Bone marrow (tissue), 2 donors: ENCODE measurements at regions not wholly inside any gene's neighbourhood (a gene's known extent, or its start where the extent isn't known, plus 50 kb on each side); places are given as distances from the start of the nearest gene placed in this dataset.
A peak's percentile ranks its signal among the peaks of the same experiment; 100 is the strongest.
"Not testable (repeated sequence)": the region's sequence is repeated elsewhere in the genome, so short reads cannot be mapped to it uniquely, and the experiment has no call there.

Source experiments
- DNase-seq, 2 donors: peaks; one replicate each; lab custom pipeline; 2025; lab: John Stamatoyannopoulos, UW

DNA sequence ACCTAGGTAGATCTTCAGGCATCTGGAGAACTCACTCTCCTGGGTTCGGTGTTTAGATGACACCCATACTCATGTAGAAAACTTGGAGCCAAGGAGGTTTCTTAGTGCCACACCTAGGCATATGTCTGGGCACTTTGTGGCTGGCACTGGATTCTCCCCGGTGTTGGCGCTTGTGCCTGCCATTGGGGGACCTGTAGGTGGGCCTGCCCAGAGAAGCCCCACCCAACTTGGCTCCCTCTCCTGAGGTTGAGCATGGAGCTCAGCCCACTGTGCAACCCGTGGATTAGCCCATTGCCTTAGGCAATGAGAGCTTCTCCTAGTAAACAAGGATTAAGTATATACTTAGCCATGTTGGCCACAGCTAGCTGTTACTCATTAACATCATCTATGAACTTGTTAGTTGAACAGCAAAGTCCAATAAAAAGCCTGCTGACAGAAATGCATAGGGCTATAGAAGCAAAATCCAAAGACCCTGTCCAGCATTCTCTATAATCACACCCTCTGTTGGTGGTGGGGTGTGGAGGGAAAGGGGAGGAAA, 335.5 kb upstream of the CHORDC1 start:
- no peak for DNase-seq

DNA sequence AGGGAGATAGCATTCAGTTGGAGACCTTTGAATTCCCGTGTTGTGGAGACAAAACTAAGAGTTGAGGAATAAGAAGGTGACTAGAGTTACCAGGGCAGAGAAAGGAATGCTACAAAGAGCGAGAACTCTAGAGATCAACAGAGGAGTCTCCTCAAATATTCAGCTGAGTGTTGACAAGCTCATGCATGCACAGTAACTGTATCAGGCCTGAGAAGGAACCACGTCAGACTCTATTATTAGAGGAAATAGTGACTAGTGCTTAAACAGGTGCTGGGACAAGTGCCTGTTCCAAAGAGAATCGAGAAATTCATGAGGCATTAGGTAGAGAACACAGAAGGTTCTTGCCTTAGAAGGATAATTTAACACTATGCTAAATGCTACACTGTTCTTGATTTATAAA, 333.8 kb upstream of the CHORDC1 start:
- no peak for DNase-seq

DNA sequence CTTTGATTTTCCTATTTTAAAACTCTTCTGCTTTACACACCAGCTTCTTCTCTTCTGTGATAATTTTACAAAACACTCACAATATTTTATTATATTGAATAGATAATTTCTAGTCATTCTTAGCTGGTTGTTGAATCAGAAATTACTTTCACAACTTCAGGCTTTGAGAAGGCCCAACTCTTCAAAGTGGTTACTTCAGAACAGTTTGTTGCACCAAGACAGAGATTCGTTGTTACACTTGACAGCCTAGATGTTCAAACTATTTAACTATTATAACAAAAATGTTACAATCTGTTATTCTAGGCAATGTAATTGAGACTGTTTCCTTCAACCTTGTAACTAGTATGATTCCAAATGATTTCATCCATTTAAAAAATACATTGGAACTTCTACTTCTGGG, 333.2 kb upstream of the CHORDC1 start:
- DNase-seq = no peak

DNA sequence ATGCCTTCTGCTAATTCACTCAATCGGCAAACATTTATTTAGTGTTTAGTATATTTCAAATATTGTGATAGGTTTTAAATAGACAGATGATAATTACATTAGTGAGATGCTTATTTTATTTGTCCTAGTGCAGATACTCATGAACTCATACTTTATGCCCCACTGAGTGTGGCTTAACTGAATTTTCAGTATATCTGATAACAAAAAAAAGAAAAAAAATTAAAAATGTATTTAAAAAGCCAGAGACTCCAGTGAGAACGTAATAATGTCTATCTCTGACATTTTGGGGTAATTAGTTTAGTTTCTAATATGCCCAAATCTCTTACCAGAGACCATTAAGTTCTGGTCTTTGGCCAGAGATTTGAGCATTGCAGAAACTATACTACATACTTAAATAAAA, 332.6 kb upstream of the CHORDC1 start:
- no peak for DNase-seq

DNA sequence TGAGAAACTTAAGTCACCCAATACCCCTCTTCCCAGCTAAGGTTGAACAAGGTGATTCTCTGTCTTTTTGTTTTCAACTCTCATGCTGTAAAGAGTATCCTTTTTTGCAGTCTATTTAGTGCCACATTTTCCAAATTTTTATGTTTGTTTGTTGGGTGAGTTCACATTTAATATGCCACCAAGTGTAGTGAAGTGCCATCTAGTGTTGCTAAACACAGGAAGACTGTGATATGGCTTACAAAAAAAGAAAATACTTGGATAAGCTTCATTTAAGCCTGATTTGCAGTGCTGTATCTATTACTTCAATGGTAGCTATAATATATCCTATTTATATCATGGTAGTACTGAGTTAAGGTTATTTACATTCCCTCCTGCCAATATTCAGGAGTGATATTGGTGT, 319.2 kb upstream of the CHORDC1 start:
- DNase-seq = no peak

DNA sequence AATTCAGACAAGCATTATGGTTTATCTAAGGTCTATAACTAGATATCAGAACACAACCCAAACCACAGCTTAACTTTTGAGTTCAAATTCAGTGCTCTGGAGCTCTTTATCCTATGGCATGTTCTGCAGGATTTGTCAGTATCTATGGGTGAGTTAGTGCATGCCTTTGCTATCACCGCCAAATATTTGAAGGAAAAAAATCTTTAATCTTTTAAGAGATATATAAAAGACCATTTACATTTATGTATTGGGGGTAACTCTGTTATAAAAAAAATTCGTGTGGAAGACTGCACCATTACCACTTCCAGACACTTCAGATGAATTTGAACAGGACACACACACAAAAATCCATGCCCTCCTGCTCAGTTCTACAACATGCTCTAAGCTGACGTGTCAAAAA, 313.5 kb upstream of the CHORDC1 start:
- DNase-seq = no peak

DNA sequence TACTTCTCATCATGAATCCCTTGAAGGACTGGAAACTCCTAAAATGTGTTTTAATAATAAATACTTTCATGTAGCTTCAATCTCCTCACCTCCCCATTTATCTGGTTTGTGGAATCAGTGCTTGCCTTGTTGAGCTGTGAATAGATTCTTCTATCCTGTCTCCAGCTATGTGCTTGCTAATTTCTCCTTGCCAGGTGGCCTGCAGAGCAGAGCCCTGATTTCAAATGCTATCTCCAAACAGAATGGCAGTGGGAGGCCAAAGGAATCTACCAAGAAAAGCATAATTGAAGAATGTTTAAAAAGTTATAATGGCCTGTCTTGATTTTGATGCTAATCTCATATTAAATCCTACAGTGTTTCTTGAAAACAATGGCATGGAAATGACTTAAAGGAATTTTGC, 309.3 kb upstream of the CHORDC1 start:
- DNase-seq = no peak

DNA sequence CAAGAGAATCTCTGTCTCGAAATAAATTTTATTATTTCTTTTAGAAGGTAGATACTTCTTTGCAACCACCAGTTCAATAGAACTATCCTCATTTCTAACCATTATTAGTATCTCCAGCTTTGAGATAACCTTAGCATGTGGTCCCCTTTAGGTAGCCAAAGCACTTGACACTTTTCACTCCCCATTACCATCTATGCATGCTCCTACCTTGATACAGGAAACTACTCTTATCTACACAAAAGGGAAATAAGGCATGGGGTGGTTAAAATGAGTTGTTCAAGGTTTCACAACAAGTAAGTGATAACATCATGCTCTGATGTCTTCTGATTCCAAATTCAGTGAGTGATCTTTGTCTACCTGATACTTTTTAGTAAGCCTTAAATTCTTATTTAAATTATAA, 308.2 kb upstream of the CHORDC1 start:
- no peak for DNase-seq

DNA sequence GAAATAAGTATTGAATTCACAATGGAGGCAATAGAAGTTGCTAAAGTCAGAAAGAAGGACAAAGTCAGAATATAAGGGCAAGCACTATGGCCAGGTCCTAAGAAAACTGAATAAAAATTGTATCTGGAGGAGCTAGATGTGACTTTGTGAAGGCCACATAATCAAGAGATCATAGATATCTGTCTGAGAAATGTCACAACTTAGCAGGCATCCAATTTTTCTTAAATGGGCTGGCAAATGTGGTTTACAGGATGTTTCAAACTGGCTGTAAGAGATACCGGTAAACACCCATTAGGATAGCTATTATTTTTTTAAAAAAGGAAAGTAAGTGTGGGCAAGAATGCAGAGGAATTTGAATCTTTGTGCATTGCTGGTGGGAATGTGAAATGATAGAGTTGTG, 303.1 kb upstream of the CHORDC1 start:
- no peak for DNase-seq

DNA sequence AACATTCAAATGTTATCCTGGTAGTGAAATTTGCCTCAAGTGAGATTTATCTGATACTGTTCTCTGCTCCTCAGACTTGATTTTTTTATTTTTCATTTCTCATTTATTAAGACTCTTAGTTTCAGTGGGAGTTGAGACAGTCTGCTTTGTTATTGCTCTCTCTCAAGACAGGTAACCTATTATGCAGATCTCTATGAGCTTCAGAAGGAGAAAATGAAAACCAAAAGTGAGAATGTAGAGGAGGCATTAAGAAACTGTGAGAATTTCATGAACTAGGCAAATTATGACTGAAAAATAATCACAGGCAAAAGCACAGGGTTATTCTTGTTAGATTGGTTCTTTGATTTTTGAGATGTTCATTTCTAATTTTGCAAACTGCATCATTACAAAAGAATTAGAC, 290.0 kb upstream of the CHORDC1 start:
- DNase-seq = no peak

DNA sequence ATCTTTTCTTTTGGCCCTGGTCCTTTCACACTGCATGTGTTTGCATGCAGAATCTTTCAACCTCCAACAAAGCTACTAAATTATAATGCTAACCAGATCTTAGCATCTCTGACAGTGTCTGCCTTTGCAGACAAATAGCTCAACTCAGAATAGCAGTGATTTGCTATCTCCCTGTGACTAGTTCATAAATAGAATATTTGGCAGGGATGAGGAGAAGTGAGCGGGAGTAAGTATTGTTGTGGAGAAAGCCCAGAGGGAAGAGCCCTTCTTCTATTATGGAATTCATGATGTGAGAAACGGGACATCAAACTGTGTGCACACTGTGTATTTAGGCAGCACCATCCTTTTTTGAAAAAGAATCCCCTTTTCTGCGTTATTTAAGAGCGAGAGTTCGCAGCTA, 288.0 kb upstream of the CHORDC1 start:
- DNase-seq = no peak

DNA sequence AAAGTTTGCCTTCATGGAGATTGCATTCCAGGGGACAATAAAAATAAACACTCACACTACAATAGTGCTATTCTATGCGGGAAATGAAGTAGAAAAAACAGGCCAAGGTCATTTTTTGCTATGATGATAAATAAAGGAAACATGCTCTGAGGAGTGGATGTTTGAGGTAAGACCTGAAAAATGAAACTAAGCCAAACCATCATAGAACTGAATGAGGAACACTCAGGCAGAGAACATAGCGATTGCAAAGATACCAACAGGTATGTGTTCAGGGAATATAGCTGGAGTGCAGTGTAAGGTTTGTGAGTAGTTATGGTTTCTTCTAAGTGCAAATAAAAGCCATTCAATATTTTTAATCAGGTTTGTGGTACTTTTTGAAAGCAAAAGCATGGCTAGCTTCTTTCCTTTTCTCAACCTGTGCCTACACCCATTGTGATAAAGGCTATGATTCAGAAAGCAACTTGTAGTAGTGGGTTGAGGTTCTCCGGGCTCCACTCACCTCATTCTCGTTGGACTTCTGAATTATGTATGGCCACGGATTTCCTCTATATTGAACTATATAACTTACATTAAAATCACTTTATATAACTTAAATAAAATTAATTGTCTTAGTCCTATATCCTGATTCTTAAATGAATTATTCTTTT, 278.2 kb upstream of the CHORDC1 start:
- DNase-seq = no peak

DNA sequence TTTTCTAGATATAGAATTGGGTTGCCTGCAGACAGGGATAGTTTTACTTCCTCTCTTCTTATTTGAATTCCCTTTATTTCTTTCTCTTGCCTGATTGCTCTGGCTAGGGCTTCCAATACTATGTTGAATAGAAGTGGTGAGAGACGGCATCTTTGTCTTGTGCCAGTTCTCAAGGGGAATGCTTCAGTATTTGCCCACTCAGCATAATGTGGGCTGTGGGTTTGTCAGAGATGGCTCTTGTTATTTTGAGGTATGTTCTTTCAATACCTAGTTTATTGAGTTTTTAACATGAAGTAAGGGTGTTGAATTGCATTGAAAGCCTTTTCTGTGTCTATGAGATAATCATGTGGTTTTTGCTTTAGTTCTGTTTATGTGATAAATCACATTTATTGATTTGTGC, 273.9 kb upstream of the CHORDC1 start:
- DNase-seq = no peak

DNA sequence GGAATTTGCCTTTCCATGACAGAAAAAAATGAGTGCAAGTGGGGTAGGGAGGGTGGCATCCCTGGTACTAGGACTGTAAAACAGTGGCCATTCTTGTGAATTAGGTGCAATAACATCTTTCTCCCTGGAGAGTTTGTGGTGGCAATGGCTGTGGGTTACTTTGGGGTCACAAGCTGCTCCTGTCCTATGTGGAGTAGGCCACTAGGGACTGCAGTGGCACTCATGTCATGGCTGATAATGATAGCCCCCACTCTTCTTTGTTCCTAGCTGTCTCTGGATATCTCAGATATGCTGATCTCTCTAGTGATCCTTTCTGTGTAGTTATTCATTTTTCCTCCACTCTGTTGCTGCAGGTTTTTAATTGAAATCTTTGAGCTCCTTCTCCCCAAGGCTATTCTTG, 270.5 kb upstream of the CHORDC1 start:
- no peak for DNase-seq

DNA sequence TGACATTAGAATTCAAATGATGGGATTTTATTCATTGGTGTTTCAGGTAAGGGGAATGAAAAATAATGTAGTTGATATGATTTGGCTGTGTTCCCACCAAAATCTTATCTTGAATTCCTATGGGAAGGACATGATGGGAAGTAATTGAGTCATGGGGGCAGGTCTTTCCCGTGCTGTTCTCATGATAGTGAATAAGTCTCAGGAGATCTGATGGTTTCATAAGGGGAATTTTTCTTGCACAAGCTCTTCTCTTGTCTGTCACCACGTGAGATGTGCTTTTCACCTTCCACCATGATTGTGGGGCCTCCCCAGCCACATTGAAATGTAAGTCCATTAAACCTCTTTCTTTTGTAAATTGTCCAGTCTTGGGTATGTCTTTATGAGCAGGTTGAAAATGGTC, 268.6 kb upstream of the CHORDC1 start:
- no peak for DNase-seq

DNA sequence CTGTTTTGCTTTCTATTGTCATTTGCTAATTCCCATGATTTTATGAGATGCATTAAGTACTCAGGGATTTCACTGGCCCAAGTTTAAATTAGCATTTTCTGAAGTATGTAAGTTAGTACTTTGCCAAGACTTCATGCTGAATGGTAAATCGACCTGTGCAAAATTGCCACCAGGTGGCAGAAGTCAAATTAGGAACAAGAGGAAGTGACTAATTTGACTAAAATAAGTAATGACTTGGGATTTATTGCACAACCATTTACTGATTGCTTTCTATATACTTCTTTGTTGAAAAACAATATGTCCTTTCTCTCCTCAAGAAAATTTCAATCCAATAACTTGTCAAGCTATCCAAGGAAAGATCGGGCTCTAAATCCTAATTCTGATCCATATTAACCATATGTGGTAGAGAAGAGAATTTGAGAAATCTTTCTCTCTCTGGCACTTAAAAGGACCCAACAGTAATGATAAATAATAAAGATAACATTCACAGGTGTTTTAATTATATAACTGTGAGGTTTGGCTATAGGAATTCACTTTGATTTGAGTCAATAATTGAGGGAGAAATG, 253.7 kb upstream of the CHORDC1 start:
- DNase-seq = peak in 1 of 2 donors; percentile 14

DNA sequence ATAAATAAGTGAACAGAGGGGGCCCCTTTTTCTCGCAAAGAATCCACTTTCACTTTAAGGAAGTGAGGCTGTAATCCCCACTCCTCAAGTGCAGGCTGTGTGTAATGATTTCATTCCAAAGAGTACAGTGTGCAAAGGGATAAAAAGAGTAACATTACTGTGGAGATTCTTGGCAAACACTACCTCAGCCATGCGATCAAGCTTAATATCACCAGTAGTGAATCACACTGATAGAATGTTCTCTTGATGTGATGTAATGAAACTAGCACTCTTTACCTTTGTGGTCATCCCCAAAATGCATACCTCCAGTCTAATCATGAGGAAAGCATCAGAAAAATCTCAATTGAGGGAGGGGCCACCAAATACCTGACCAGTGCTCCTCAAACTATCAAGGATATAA, 246.1 kb upstream of the CHORDC1 start:
- no peak for DNase-seq

DNA sequence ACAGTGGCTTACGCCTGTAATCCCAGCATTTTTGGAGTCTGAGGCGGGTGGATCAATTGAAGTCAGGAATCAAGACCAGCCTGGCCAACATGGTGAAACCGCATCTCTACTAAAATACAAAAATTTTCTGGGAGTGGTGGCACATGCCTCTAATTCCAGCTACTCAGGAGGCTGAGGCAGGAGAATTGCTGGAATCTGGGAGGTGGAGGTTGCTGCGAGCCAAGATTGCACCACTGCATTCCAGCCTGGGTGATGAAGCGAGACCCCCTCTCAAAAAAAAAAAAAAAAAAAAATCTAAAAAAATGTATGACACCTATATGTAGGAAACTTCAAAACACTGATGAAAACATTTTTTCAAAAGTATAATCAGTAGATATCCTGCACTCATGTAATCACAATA, 242.7 kb upstream of the CHORDC1 start:
- DNase-seq = no peak

DNA sequence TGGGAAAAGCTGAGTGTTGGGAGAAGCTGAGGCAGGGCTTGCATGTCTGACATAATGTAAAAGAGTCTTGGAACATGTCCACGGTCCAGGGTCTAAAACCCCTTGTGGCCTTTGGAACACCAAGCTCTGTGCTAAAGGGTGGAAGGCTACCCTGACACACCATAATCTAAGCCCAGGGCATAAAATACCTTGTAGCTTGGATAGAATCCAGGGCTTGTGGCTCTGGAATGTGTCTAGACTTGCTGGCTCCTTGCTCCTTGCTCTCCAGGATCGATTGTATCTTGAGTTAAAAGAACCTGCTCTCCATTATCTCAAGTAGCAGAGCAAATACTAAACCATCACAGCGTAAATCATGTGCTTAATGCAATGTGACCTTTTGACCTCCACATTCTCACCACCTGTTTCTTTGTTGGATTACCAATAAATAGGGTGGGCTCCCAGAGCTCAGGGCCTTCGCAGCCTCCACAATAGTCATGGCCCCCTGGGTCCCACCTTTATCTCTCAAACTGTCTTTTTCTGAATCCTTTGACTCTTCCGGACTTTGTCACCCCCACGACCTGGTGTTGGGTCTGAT, 232.6 kb upstream of the CHORDC1 start:
- DNase-seq = not testable (repeated sequence)

DNA sequence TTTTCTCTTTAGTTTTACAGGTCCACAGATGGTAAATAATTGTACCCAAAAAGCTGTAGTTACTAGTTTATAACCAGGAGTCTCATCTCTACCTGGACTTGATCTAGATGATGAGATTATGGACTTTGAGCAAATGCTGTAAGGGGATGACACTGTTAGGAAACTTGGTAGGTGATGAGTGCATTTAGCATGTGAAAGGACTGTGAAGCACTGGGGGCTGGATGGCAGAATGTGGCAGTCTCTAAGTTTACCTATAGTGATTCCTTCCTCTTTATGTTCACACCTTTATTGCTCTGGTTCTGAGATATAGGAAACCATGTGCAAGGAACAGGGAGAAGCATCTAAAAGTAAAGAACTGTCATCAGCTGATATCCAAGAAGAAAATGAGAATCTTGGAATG, 230.7 kb upstream of the CHORDC1 start:
- no peak for DNase-seq

DNA sequence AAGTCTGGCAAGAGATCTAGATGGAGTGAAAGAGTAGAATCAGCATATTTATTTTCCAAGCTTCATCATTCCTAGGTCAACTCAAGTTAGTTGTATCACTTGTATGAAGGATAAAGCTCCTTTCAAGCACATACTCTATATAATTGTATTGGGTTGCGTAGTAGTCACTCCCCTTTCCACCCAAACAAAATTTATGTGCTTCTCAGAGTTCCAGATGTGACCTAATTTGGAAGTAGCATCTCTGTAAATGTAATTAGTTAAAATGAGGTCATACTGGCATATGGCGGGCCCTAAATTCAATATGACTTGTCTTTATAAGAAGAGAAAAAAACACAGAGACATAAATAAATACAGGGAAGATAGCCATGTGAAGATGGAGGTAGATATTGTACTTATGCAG, 226.8 kb upstream of the CHORDC1 start:
- DNase-seq = no peak

DNA sequence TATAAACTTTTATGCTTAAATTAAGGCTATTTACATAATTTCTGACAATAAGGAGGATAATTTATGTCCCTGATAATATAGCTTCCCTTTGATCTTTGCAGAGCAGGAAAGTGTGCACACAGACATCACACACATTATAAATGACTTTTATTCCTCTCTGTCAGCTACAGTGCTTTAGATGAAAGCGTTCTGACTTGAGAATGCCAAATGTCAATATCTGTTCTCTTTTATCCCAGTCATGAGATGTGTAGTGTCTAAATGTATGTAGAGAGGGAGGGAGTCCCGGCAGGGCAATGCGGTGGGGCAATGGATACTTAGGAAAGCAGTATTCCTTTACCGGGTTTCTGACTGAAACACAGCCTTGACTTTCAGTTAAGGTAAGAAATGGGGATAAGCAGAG, 225.4 kb upstream of the CHORDC1 start:
- no peak for DNase-seq

DNA sequence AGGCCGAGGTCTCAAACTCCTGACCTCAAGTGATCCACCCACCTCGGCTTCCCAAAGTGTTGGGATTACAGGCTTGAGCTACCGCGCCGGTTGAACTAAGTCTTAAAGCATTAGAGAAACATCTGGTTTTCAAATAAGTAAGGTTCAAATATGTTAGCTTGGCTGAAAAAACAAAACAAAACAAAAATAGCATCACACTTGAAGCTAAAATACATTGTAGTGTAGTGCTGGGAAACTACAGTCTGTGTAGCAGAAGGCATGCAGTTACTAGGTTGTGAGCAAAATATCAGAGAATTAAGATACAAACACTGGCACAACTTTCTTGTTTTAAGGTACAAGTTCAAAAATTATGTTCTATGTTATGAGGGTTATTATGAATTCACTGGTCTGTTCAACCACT, 224.8 kb upstream of the CHORDC1 start:
- no peak for DNase-seq

DNA sequence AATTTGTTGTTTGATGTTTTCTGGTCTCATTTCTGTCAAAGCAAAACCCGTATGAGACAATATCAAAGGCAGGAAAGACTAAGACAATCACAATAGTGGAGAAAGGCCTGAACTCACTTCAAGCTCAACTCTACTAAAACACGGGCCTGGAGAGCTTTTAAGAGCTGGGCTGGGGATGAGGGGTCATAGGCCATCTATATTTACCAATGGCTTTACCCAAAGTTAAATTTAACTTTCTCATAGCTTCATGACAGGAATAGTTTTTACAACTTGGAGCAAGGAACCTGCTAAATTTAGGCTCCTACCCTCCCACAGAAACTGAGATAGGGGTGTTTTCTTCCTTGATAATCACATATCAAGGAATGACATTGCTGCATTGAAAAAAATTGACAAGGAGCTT, 223.4 kb upstream of the CHORDC1 start:
- no peak for DNase-seq
